ENCODE measurements at regions not wholly inside any gene's neighbourhood (a gene's known extent, or its start where the extent isn't known, plus 50 kb on each side); places are given as distances from the start of the nearest gene placed in this dataset.
A peak's percentile ranks its signal among the peaks of the same experiment; 100 is the strongest.
"Not testable (repeated sequence)": the region's sequence is repeated elsewhere in the genome, so short reads cannot be mapped to it uniquely, and the experiment has no call there.

GRCh38 chr3:187850258-187850921 lies 105.1 kb upstream of the BCL6 start:
- no peaks in the 10 kb centered on the region for H3K27me3 Mint-ChIP-seq
- H3K27ac Mint-ChIP-seq = peak overlapping the region; percentile 18 to 67
- H3K4me3 Mint-ChIP-seq = no peak overlapping the region
- H3K9me3 Mint-ChIP-seq = peaks cover 3% of the 10 kb centered on the region
- no peaks in the 10 kb centered on the region for H3K36me3 Mint-ChIP-seq
- peak in 1 of 2 donors; percentile 50 for ATAC-seq
- H3K4me1 Mint-ChIP-seq (ENCODE audit: low read depth in 2 of 2) = peaks cover 15 to 25% of the 10 kb centered on the region in 2 donors
- no peak for DNase-seq (ENCODE audit: low spot score)

DNA sequence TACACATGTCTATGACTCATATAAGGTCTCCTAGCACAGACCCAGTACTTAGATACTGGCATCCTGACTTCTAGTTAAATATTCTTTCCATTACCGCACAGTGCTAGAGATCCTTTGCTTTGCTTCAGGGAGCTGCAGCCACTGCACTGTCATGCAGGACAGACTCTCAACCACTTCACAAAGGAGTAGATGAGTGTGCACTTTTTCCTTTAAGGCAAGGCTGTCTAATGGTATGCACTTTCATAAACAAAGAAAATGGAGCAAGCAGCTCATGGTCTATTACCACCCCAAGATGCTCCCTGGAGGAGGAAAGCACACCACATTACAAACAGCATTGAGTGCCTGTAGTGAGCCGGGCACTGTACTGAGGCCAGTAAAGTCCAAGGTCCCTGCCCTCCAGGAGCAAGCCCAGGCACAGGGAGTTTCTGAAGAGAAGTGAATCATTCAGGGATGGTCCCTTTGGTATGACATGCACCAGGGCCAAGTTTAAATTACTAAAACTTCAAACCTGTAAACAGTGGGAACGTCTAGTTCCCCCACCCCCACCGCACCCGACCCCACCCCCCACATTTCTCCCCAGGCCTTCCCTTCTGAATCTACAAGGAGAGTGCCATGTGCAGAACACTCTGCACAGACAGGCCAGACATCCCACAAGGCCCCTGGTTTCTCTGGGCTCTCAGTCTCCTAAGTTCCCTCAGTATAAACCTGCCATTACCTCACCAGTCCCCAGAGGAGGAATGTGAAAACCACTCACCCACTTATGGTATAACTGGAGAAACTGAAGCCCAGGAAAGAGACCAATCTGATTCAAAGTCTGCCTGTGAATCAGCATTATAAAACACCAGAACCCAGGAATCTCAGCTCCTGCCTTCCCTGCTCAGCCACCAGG lies 107.8 kb upstream of the BCL6 start:
- no peak for ATAC-seq
- Mint-ChIP-seq H3K27ac (no peak overlapping the region), H3K9me3 (peaks cover 3% of the 10 kb centered on the region)

DNA sequence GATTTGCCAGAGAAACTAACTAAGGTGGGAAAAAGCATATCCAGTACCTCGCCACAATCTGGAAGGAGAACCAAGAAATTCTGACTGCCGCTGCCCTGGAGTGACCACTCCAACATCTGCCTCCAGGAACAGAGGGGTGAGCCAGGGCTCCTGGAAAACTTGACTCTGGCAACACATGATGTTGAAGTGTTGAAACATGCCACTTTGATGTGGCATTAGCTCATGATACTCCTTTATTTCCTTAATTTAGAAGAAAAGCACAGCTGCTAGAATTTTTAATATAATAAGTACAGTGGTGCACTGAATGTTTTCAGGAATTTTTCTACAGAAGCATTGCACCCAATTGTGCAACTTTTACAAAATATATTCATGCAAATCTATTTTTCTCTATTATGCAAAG lies 109.9 kb upstream of the BCL6 start:
- Mint-ChIP-seq H3K27me3 (peaks cover 0 to 2% of the 10 kb centered on the region in 2 donors), H3K27ac (no peak overlapping the region), H3K36me3 (peaks cover 2% of the 10 kb centered on the region), H3K9me3 (peaks cover 3% of the 10 kb centered on the region), H3K4me3 (no peak overlapping the region), H3K4me1 (ENCODE audit: low read depth in 2 of 2) (peaks cover 9 to 19% of the 10 kb centered on the region in 2 donors)
- no peak for DNase-seq (ENCODE audit: low spot score)
- no peak for ATAC-seq

More for the DNA sequence above, 107.8 kb upstream of the BCL6 start:
- DNase-seq (ENCODE audit: low spot score) = no peak
- Mint-ChIP-seq H3K27me3 (peaks cover 0 to 2% of the 10 kb centered on the region in 2 donors), H3K4me1 (ENCODE audit: low read depth in 2 of 2) (peaks cover 15 to 25% of the 10 kb centered on the region in 2 donors), H3K4me3 (no peak overlapping the region), H3K36me3 (no peaks in the 10 kb centered on the region)

GRCh38 chr3:187856555-187856954 lies 111.3 kb upstream of the BCL6 start:
- Mint-ChIP-seq H3K36me3 (peaks cover 16% of the 10 kb centered on the region), H3K4me3 (no peak overlapping the region), H3K27me3 (peaks cover 0 to 2% of the 10 kb centered on the region in 2 donors), H3K27ac (no peak overlapping the region), H3K4me1 (ENCODE audit: low read depth in 2 of 2) (peaks cover 0 to 14% of the 10 kb centered on the region in 2 donors), H3K9me3 (peaks cover 3% of the 10 kb centered on the region)
- DNase-seq (ENCODE audit: low spot score) (no peak), ATAC-seq (no peak)

- Mint-ChIP-seq H3K36me3 (peaks cover 22% of the 10 kb centered on the region), H3K27me3 (peaks cover 0 to 2% of the 10 kb centered on the region in 2 donors)
Observed at GRCh38 chr3:187858041-187858440, 112.8 kb upstream of the BCL6 start.

GRCh38 chr3:187858711-187859110 lies 113.4 kb upstream of the BCL6 start:
- peaks cover 0 to 2% of the 10 kb centered on the region in 2 donors for H3K27me3 Mint-ChIP-seq
- H3K9me3 Mint-ChIP-seq = no peaks in the 10 kb centered on the region
- no peak overlapping the region for H3K27ac Mint-ChIP-seq
- peaks cover 22% of the 10 kb centered on the region for H3K36me3 Mint-ChIP-seq
- ATAC-seq (no peak), DNase-seq (ENCODE audit: low spot score) (no peak)
- peaks cover 0 to 8% of the 10 kb centered on the region in 2 donors for H3K4me1 Mint-ChIP-seq (ENCODE audit: low read depth in 2 of 2)
- H3K4me3 Mint-ChIP-seq = no peak overlapping the region

More at GRCh38 chr3:187858041-187858440, 112.8 kb upstream of the BCL6 start:
- peaks cover 0 to 12% of the 10 kb centered on the region in 2 donors for H3K4me1 Mint-ChIP-seq (ENCODE audit: low read depth in 2 of 2)
- H3K4me3 Mint-ChIP-seq = no peak overlapping the region
- no peak overlapping the region for H3K27ac Mint-ChIP-seq
- H3K9me3 Mint-ChIP-seq = no peaks in the 10 kb centered on the region
- no peak for ATAC-seq
- DNase-seq (ENCODE audit: low spot score) = no peak

DNA sequence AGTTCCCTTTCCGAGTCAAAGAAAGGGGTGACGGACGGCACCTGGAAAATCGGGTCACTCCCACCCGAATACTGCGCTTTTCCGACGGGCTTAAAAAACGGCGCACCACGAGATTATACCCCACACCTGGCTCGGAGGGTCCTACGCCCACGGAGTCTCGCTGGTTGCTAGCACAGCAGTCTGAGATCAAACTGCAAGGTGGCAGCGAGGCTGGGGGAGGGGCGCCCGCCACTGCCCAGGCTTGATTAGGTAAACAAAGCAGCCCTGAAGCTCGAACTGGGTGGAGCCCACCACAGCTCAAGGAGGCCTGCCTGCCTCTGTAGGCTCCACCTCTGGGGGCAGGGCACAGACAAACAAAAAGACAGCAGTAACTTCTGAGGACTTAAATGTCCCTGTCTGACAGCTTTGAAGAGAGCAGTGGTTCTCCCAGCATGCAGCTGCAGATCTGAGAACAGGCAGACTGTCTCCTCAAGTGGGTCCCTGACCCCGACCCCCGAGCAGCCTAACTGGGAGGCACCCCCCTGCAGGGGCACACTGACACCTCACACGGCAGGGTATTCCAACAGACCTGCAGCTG lies 117.5 kb upstream of the BCL6 start:
- peaks cover 22% of the 10 kb centered on the region for H3K36me3 Mint-ChIP-seq
- not testable (repeated sequence) for H3K9me3 Mint-ChIP-seq; ATAC-seq; H3K27me3 Mint-ChIP-seq; H3K4me3 Mint-ChIP-seq; H3K4me1 Mint-ChIP-seq (ENCODE audit: low read depth in 2 of 2); DNase-seq (ENCODE audit: low spot score); H3K27ac Mint-ChIP-seq

- no peak for DNase-seq (ENCODE audit: low spot score)
- no peaks in the 10 kb centered on the region for H3K27me3 Mint-ChIP-seq
- ATAC-seq = peak in 1 of 2 donors; percentile 61
- no peaks in the 10 kb centered on the region for H3K9me3 Mint-ChIP-seq
- no peak overlapping the region for H3K27ac Mint-ChIP-seq
- H3K4me1 Mint-ChIP-seq (ENCODE audit: low read depth in 2 of 2) = peaks cover 17 to 22% of the 10 kb centered on the region in 2 donors
- no peak overlapping the region for H3K4me3 Mint-ChIP-seq
- H3K36me3 Mint-ChIP-seq = no peaks in the 10 kb centered on the region
Observed at GRCh38 chr3:187870360-187871203, 125.3 kb upstream of the BCL6 start.

GRCh38 chr3:187871204-187871591 lies 125.9 kb upstream of the BCL6 start:
- Mint-ChIP-seq H3K9me3 (no peaks in the 10 kb centered on the region), H3K27ac (no peak overlapping the region), H3K27me3 (no peaks in the 10 kb centered on the region), H3K36me3 (no peaks in the 10 kb centered on the region), H3K4me3 (no peak overlapping the region), H3K4me1 (ENCODE audit: low read depth in 2 of 2) (peaks cover 17 to 22% of the 10 kb centered on the region in 2 donors)
- DNase-seq (ENCODE audit: low spot score) = no peak
- ATAC-seq = no peak

GRCh38 chr3:187871848-187872247 lies 126.6 kb upstream of the BCL6 start:
- Mint-ChIP-seq H3K27ac (no peak overlapping the region), H3K36me3 (no peaks in the 10 kb centered on the region), H3K9me3 (no peaks in the 10 kb centered on the region), H3K4me3 (no peak overlapping the region), H3K27me3 (no peaks in the 10 kb centered on the region), H3K4me1 (ENCODE audit: low read depth in 2 of 2) (peaks cover 19 to 22% of the 10 kb centered on the region in 2 donors)
- DNase-seq (ENCODE audit: low spot score) (no peak), ATAC-seq (no peak)

- ATAC-seq (no peak), DNase-seq (ENCODE audit: low spot score) (no peak)
- no peaks in the 10 kb centered on the region for H3K9me3 Mint-ChIP-seq
- H3K4me3 Mint-ChIP-seq = no peak overlapping the region
- no peaks in the 10 kb centered on the region for H3K36me3 Mint-ChIP-seq
- peaks cover 19% of the 10 kb centered on the region in 2 donors for H3K4me1 Mint-ChIP-seq (ENCODE audit: low read depth in 2 of 2)
- no peak overlapping the region for H3K27ac Mint-ChIP-seq
- no peaks in the 10 kb centered on the region for H3K27me3 Mint-ChIP-seq
Observed at GRCh38 chr3:187873843-187874242, 128.6 kb upstream of the BCL6 start.

GRCh38 chr3:187875863-187876262 lies 130.6 kb upstream of the BCL6 start:
- H3K27ac Mint-ChIP-seq = no peak overlapping the region
- H3K4me3 Mint-ChIP-seq = no peak overlapping the region
- no peaks in the 10 kb centered on the region for H3K27me3 Mint-ChIP-seq
- H3K9me3 Mint-ChIP-seq = no peaks in the 10 kb centered on the region
- DNase-seq (ENCODE audit: low spot score) (no peak), ATAC-seq (no peak)
- peaks cover 7 to 11% of the 10 kb centered on the region in 2 donors for H3K4me1 Mint-ChIP-seq (ENCODE audit: low read depth in 2 of 2)
- no peaks in the 10 kb centered on the region for H3K36me3 Mint-ChIP-seq

- Mint-ChIP-seq H3K36me3 (no peaks in the 10 kb centered on the region), H3K9me3 (peaks cover 3% of the 10 kb centered on the region), H3K4me1 (ENCODE audit: low read depth in 2 of 2) (peaks cover 0 to 7% of the 10 kb centered on the region in 2 donors), H3K4me3 (no peak overlapping the region), H3K27me3 (peaks cover 0 to 2% of the 10 kb centered on the region in 2 donors), H3K27ac (no peak overlapping the region)
- no peak for ATAC-seq
- no peak for DNase-seq (ENCODE audit: low spot score)
Observed at GRCh38 chr3:187878772-187879518, 133.7 kb upstream of the BCL6 start.
